GM21825 (cell line): ENCODE measurements at regions not wholly inside any gene's neighbourhood (a gene's known extent, or its start where the extent isn't known, plus 50 kb on each side); places are given as distances from the start of the nearest gene placed in this dataset.

Experiments used
- ATAC-seq: cut with Tn5 transposase; IDR thresholded peaks from one replicate; pipeline ENCODE4 v1.9.1; 2021; ENCODE audit warnings: mild to moderate bottlenecking, moderate library complexity; ENCODE audit not compliant: unreplicated experiment

DNA sequence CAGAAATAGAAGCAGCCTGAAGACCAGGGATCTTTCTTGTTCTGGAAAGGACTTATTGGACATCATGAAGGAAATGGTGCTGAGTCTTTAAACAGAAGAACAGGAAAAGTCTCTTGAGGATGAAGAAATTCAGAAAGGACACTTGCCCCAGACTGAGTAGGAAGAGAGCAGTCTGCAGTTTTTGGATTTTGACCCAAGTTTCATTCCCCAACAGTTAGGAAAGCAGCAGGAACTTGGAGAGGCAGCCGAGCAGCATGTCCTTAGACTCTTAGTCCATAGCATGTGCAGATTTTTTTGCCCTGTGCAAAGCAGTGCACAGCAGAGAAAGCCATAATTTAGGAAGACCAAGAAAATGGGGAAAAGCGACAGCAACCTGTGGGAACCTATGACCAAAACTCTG is 927.2 kb upstream of the AUTS2 start:
- no peak for ATAC-seq

DNA sequence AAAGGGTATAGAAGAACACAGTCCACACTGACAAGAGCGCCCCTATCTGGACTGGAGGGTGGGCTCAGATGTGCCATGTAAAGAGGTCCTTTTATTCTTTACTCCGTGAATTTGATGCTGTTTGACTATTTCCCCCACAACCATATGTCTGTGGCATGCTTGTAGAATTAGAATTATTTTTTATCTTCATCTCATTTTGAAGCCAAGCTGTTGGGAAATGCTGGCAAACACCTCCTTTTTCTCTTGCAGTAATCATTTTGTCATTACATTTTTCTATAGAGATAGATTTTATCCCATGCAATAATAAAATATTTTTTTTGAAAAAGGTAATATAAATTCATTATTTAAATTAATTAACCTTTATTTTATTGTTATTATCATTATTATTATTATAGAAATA is 926.6 kb upstream of the AUTS2 start:
- no peak for ATAC-seq

DNA sequence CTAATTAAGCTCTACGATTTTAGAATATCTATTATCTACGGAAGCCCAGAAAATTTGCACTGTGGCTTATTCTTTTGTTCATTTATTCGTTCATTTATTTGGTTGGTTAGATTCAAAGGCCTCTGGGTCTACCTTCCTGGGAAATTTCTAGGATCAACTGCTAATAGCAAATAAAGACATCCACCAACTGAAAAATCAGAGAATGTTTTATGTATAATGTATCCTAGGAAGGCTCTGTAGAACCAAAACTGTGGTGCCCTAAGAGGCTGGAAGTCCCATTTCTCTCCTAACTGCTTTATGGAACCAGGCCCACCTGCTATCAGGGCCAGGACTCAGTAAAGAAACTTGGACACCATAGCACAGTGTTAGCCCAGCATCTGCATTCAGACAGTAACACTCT is 923.4 kb upstream of the AUTS2 start:
- ATAC-seq: no peak

GRCh38 chr7:68676813-68677535 is 921.3 kb upstream of the AUTS2 start:
- no peak for ATAC-seq

DNA sequence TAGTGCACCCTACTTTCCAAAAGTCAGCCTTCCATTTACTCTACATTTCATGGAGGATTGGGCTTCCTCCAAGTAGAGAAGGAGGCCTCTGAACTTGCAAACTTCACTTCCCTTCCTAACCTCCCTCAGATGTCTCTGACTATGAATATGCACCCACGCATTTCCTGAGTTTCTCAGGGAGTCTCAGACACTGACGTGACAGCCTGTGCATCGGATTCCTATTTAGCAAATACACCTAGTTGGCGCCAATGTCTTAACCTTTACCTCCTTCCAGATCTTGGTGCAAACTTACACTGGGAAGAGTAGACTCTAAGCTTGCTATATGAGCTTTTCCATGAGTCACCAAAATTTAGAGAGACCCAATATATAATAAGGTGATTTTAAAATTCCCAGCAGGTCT is 920.1 kb upstream of the AUTS2 start:
- ATAC-seq: no peak

- no peak for ATAC-seq
Measured at GRCh38 chr7:68679459-68680234, 918.6 kb upstream of the AUTS2 start.

GRCh38 chr7:68680235-68680872 is 917.9 kb upstream of the AUTS2 start:
- no peak for ATAC-seq

GRCh38 chr7:68682910-68683309 is 915.4 kb upstream of the AUTS2 start:
- ATAC-seq: no peak

GRCh38 chr7:68684246-68684839 is 913.9 kb upstream of the AUTS2 start:
- no peak for ATAC-seq

- no peak for ATAC-seq
Measured at GRCh38 chr7:68684996-68685395, 913.3 kb upstream of the AUTS2 start.

DNA sequence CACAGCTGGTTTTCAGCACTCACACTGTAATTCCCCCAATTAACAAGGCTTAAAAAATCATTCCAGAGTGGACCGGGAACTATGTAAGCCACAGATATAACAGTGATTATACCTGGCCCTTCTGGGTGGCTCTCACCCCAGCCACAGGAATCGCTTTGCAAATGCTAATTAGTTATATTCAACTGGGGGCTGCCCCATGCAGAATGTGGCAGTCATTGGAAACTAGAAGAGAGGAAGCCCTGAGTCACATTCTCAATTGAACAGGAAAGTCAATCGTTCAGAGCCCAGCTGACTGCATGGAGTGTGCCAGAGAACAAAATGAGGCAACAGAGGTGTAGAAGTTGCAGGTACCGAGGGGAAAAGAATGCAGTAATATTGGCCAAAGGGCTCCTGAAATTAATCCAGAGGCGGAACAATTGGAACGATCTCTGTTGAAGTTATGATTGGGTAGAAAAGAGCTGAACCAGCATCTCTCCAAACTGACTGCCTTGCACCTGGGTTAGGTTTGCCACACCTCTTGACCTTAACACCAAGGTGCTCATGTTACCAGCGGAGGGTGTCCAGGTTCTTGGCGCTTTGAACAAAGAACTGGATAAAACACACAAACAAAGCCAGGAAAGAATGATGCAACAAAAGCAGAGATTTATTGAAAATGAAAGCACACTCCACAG is 909.7 kb upstream of the AUTS2 start:
- no peak for ATAC-seq

DNA sequence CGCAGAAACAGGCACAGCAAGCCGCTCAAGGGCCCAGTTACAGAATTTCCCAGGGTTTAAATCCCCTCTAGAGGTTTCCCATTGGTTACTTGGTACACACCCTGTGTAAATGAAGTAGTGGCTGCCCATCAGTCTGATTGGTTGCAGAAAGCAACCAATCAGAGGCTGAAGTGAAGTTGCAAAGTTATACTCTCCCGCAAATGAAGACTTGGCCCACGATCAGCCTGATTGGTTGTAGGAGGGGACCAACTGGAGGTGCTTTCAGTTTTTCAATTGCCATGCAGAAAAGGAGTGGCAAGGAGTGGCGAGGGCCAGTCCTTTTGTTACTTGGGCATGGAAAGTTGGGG is 909.2 kb upstream of the AUTS2 start:
- ATAC-seq: no peak

DNA sequence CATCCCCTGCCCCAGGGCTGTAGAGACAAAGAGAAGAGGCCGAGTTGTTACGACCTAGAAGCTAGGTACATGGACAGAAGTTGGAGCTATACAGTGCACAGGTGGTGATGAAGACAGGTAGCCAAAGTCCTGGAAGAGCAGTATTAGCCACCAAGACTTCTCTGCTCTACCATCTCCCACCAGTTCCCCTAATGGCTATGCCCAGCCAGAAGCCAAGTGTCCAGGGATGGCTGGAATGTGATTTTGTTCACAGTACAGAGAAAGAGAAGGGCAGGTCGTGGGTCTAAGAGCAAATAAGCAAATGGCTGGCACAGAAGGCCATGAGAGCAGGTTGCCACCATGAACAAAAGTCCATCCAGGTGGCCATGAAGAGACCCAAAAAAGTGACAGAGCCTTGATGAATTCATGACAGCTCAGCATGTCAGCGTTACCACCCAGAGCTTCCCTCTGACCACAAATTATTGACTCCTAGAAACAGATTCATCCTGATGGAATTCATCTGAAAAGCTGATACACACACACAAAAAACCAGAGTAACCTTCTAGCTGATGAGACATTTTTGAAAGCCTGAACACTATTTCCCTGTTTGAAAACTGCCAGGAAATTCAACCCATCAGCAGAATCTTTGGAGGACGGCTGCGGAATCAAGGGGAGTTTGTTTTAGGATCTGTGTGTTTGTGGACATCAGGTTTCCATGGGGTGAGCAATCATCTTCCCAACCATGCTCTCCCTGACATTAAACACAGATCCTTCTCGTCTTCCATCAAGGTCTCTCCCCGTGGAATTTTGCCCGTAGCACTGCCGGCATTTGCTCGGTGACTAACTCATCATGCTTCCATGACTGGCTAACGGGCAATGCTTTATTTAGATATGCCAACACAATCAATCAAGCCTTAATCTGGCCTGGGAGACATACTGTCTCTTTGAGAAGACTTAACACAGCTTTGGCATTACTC is 906.7 kb upstream of the AUTS2 start:
- ATAC-seq: no peak

DNA sequence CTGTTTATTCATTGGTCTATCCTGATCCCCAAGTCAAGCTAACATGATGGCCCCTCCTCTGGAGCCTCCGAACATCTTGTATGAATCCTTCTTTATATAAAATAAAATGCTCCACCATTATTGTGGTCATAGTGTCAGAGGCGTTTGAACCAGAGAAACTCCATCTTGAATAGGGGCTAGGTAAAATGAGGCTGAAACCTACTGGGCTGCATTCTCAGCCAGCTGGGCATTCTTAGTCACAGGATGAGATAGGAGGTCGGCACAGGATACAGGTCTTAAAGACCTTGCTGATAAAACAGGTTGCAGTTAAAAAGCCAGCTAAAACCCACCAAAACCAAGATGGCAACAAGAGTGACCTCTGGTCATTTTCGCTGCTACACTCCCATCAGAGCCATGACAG is 905.8 kb upstream of the AUTS2 start:
- no peak for ATAC-seq

GRCh38 chr7:68694656-68695055 is 903.6 kb upstream of the AUTS2 start:
- ATAC-seq: no peak

DNA sequence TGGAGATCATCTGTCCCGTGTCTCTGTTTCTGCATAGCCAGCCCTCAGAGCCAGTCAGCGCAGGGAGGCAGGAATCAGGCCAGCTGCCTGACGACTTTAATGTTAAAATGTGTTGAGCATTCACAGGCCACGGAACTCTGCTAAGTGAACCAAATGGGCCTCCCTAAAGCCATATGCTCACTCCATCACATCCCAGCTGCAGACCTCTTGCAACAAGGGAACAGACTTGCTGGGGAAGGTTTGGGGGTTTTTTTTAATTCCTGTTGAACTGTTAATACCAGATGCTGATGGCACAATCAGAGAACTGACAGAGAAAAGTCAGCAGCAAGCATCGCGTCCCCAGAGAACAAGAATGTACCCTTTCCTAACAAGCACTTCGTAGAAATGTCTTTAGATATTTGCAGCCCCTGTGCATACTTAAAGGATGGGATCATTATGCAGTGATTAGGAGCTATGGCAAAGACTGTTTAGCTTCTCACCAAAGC is 900.4 kb upstream of the AUTS2 start:
- ATAC-seq: no peak

DNA sequence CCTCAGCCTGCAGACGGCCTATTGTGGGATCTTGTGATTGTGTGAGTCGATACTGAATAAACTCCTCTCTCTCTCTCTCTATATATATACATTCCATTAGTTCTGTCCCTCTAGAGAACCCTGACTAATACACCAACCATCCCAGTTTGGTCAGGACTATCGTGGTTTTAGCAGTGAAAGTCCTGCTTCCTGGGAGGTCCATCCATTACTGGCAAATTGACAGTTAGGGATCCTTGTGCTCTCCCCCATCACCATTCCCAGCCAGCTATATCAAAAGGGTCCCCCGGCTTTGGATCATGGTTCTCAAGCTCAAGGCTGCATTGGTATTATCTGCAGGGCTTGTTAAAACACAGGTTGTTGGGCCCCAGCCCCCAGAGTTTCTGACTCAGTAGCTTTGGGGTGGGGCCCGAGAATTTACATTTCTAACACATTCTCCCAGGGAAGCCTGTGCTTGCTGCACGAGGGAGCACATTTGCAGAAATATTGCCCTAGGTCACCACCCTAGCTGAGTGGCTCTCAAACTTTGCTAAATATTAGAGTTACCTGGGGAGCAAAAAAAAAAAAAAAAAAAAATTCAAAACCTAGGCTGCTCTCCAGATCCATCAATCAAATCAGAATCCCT is 899.1 kb upstream of the AUTS2 start:
- ATAC-seq: no peak

DNA sequence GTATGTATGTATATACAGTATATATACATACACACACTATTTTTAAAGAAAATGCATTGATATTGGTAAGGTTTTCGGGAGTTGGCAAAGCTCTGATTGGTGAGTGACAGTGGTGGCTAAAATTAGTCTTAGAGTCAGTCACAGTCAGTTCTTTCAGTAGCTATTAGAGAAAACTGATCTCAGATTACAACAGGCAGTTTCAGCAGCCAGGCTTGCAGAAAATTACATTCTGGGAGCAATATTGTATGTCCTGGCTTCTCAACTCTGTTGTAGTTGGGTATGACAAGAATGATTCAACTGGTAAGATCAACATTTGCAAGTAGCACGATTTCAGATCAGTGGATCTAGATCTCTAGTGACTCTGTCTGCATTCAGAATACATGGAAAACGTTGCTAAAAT is 897.9 kb upstream of the AUTS2 start:
- ATAC-seq: no peak

DNA sequence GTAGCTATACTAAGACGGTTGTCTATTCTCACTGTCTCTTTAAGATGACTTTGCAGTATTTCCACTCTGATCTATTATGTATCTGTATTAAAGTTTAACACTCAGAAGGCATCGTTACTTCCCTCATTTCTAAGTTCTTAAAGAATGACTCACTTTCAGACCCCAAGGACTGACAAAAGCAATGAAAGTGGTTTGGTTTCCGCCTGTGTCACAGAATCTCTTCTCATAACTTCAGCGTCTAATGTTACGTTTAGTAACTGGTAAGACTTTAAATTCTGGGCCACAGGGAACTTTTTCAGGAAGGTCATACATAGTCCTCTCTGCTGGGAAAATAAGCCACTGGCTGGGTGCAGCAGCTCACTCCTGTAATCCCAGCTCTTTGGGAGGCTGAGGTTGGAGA is 892.0 kb upstream of the AUTS2 start:
- no peak for ATAC-seq

DNA sequence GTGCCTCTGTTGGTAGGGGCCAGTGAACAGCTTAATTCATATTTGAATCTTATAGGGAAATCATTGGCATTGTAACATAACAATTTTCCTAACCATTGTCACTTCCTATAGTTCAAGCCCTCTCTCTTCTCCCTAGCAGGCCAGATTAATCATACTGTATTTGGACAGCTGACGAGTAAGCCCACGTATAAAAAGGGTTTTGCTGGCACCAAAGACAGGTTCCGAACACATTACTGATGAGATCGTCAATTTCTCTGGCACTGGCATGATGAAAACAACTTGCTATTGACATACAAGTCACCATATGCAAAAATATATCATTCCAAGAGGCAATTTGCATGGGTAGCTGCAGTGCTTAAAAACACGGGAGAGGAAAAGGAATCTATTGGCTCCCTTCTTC is 891.1 kb upstream of the AUTS2 start:
- no peak for ATAC-seq
